SHP77 (cell line): ENCODE measurements at regions not wholly inside any gene's neighbourhood (a gene's known extent, or its start where the extent isn't known, plus 50 kb on each side); places are given as distances from the start of the nearest gene placed in this dataset.

Source experiments
- DNase-seq, 2 experiments: peaks; one replicate each; lab custom pipeline; 2025; lab: John Stamatoyannopoulos, UW

- no peak for DNase-seq
These were observed 194.7 kb downstream of the GALR1 start for GRCh38 chr18:77444385-77444784.

GRCh38 chr18:77448046-77448445 lies 198.4 kb downstream of the GALR1 start:
- DNase-seq: no peak

GRCh38 chr18:77455004-77455403 lies 205.4 kb downstream of the GALR1 start:
- DNase-seq: no peak

GRCh38 chr18:77457681-77458080 lies 208.0 kb downstream of the GALR1 start:
- DNase-seq: no peak

GRCh38 chr18:77461062-77461688 lies 211.5 kb downstream of the GALR1 start:
- DNase-seq: no peak

GRCh38 chr18:77464917-77465316 lies 215.3 kb downstream of the GALR1 start:
- no peak for DNase-seq

- no peak for DNase-seq
These were observed 217.2 kb downstream of the GALR1 start for GRCh38 chr18:77466890-77467289.

- DNase-seq: no peak
These were observed 219.5 kb downstream of the GALR1 start for GRCh38 chr18:77469131-77469530.

- no peak for DNase-seq
These were observed 221.1 kb downstream of the GALR1 start for GRCh38 chr18:77470569-77471413.

- no peak for DNase-seq
These were observed 222.9 kb downstream of the GALR1 start for GRCh38 chr18:77472509-77472908.

GRCh38 chr18:77478646-77479442 lies 229.2 kb downstream of the GALR1 start:
- DNase-seq: peak; percentile 39 to 51

GRCh38 chr18:77481541-77481940 lies 231.9 kb downstream of the GALR1 start:
- no peak for DNase-seq

GRCh38 chr18:77482190-77483085 lies 232.8 kb downstream of the GALR1 start:
- DNase-seq: no peak

GRCh38 chr18:77486985-77487384 lies 237.3 kb downstream of the GALR1 start:
- no peak for DNase-seq

GRCh38 chr18:77487951-77488740 lies 238.5 kb downstream of the GALR1 start:
- DNase-seq: no peak

- DNase-seq: no peak
These were observed 245.4 kb downstream of the GALR1 start for GRCh38 chr18:77495079-77495478.

- no peak for DNase-seq
These were observed 246.5 kb downstream of the GALR1 start for GRCh38 chr18:77495982-77496690.

GRCh38 chr18:77501266-77501665 lies 251.6 kb downstream of the GALR1 start:
- no peak for DNase-seq

GRCh38 chr18:77505499-77505898 lies 255.9 kb downstream of the GALR1 start:
- no peak for DNase-seq

- DNase-seq: no peak
These were observed 262.5 kb downstream of the GALR1 start for GRCh38 chr18:77512152-77512551.
